ENCODE measurements at regions not wholly inside any gene's neighbourhood (a gene's known extent, or its start where the extent isn't known, plus 50 kb on each side); places are given as distances from the start of the nearest gene placed in this dataset.
"Not testable (repeated sequence)": the region's sequence is repeated elsewhere in the genome, so short reads cannot be mapped to it uniquely, and the experiment has no call there.

GRCh38 chr5:127216143-127216542 lies 74.5 kb upstream of the MEGF10 start:
- no peak for DNase-seq

GRCh38 chr5:127216898-127217675 lies 73.5 kb upstream of the MEGF10 start:
- no peak for DNase-seq

GRCh38 chr5:127221936-127222335 lies 68.7 kb upstream of the MEGF10 start:
- DNase-seq, result not testable (repeated sequence)

- not testable (repeated sequence) for DNase-seq
Measured at GRCh38 chr5:127222571-127223156, 67.9 kb upstream of the MEGF10 start.

DNA sequence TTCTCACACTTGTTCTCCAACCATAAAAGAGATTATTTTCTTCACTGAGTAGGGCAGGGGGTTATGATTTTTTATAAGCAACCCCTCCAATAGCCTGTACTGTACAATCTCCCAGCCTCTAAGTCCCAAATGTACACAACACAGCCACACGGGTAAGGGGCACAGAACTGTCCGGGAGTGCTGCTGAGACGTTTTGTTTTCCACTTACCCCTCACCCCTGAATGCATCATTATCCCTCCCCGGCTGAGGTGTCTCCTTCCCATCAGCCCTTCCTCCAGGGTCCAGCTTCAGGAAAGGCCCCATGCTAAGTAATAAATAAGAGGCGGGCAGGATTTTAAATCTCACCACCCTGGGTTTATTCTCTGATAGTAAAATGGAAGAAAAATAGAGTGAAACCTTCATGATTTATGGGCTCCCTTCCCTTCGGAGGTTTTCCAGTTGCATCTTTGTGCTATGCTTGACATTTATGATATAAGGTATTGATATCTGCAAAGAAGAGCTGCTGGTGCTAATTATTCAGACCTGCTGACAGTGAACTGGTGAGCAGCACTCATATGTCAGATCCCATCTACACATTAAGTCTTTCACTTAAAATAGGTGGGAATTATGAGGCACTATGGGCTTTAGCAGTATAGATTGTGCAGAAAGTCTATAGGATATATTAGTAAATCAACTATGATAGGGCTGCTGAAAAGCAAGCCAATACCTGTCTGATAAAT lies 67.2 kb upstream of the MEGF10 start:
- DNase-seq, result no peak

DNA sequence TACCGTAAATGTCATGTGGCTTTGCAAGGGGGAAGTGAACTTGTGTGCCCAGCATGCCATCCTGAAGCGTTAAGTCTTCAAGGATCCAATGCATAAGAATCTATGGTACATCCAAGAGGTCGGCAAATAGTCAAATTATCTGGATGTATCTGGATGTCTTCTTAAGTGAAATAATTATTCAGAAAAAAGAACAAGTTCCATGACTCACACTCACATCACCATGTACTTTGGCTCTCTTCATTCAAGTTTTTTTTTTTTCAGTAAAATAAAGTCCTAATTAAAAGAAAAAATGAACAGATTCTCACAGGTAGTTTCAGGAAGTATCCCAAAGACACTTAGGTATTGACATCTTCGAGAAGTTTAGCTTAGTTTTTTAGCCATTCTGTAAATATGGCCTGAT lies 62.7 kb upstream of the MEGF10 start:
- DNase-seq, result no peak

- DNase-seq, result no peak
Measured at GRCh38 chr5:127228540-127229184, 61.9 kb upstream of the MEGF10 start.

DNA sequence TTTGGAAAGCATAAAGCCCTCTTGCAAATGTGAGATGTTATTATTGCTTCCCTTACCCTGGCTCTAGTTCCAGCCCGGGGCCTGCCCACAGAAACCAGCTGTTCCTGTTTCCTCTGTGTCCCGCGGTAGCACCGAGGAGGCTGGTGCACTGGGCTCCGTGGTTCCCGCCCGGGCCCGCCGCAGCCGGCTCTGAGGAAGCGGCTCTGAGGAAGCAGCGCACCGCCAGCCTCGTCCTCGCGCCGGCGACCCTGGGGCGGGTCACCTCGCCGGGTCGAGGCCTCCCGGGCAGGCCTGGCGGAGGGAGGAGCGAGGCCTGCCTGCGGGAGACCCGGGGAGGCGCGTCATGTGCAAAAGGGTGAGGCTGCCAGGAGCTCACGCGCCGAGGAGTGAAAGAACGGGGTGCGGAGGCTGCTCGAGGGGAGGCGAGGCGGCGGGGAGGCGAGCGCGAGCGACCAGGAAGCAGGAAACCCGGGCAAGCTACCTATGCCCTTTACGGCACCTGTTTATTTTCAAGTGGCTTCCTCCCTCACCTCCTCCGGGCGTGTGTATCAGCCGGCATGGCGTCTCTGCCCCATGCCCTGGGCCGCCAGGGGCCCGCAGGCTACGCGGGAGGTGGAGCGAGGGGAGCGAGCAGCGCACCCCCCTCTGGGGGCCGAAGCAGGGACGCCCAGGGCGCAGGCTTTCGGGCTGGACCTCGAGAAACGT lies 61.3 kb upstream of the MEGF10 start:
- DNase-seq, result peak; percentile 12

DNA sequence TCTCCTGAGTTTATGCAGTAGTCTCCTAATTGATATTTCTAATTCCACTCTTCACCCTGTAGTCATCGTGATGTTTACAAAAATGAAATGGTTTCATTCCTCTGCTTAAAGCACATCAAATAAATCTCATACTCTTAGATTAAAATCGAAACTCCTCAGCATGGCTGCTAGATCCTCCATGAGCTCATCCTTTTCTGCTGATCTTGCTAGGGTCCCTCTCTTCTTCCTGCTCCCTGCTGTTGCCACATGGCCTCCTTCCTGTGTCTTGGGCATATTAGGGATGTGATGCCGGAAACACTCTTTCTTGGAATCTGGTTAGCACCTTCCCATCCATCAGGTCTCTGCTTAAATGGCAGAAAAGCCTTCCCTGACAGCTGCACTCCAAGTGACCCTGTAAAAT lies 59.5 kb upstream of the MEGF10 start:
- no peak for DNase-seq

DNA sequence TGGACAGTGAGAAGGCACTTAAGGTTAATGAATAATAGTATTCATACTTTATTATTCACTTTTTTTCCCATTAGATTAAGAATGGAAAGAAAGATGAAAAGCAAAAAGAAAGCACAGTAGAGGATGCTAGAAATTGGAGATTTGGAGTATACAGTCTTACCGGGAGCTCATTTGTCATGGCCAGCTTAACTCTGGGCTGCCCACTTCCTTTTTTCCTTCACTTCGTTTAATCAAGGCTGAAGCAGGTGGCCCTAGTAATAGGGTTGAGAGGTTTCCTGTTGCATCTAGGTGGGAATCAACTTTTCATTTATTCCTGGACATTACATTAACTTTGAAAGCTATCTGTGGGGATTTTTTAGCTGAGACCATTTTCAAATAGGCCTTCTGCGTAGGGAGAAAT lies 57.0 kb upstream of the MEGF10 start:
- no peak for DNase-seq

- no peak for DNase-seq
Measured at GRCh38 chr5:127235136-127235535, 55.5 kb upstream of the MEGF10 start.

DNA sequence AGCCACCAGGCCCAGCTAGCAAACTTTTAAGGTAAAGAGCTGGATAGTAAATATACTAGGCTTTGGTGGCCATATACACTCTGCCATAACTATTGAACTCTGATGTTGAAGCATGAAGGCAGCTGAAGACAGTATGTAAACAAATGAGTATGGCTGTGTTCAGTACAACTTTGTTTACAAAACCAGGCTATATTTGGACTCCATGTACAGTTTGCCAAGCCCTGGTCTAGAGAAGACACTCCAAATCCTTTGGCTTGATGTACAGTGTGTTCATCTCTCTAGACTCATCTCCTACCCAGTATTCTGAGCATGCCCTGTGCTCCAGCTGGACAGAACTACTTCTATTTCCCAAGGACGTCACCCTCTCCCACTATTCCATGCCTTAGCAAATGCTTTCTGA lies 54.3 kb upstream of the MEGF10 start:
- no peak for DNase-seq

Measured in NCI-H1092 treated with DMSO at 0.1 percent for 48 hours (cell line).